ENCODE measurements at regions not wholly inside any gene's neighbourhood (a gene's known extent, or its start where the extent isn't known, plus 50 kb on each side); places are given as distances from the start of the nearest gene placed in this dataset.
"Not testable (repeated sequence)": the region's sequence is repeated elsewhere in the genome, so short reads cannot be mapped to it uniquely, and the experiment has no call there.

GRCh38 chr15:98331676-98332075 lies 316.7 kb upstream of the IGF1R start:
- no peak for DNase-seq

GRCh38 chr15:98333251-98333650 lies 315.1 kb upstream of the IGF1R start:
- no peak for DNase-seq

DNA sequence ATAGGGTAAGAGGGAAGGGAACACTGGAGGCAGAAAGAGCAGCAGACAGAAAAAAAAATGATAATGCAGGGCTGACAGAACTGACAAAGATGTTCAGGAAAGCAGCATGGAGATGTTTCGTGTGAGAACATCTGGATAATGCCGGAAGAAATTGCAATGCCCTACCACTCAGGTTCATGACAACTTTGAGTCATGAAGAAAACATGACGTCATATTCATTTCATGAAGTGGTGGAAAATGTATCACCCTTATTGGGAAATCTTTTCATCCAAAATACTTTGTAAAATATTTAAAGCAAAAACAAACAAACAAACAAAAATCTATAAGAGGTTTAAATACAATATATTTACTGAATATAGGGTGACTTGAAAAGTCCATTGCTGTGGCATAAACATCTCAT lies 305.4 kb upstream of the IGF1R start:
- DNase-seq = no peak

DNA sequence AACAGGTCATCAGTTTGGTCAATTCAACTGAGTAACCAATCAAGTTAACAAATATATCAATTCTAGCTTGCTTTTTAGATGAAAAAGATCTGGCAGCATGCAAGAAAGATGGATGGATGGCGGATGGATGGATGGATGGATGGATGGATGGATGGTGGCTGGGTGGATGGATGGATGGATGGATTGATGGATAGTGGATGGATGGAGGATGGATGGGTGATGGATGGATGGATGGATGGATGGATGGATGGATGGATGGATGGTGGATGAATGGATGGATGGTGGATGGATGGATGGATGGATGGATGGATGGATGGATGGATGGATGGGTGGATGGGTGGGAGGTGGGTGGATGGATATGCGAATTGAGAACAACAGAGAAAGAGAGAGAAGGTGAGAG lies 303.7 kb upstream of the IGF1R start:
- no peak for DNase-seq

- no peak for DNase-seq
These were observed 301.3 kb upstream of the IGF1R start for GRCh38 chr15:98347001-98347400.

- no peak for DNase-seq
These were observed 300.5 kb upstream of the IGF1R start for GRCh38 chr15:98347866-98348265.

DNA sequence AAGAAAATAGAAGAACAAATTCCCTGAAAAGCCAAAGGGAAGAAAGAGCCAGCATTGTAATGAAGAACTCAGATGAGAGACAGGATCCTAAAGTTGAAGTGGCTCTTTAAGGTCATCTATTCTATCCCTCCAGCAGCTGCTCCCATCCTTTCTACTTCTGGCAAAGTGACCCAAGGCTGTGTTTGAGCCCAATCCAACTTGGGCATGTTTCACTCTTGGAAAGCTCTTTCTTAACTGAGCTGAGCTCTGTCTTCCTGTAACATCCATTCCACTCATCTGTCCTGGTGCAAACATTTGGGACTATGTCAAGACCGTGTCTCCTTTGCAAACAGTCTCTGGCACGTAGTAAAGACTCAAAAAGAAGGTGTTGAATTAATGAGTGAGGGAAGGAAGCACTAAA lies 298.1 kb upstream of the IGF1R start:
- DNase-seq = no peak

DNA sequence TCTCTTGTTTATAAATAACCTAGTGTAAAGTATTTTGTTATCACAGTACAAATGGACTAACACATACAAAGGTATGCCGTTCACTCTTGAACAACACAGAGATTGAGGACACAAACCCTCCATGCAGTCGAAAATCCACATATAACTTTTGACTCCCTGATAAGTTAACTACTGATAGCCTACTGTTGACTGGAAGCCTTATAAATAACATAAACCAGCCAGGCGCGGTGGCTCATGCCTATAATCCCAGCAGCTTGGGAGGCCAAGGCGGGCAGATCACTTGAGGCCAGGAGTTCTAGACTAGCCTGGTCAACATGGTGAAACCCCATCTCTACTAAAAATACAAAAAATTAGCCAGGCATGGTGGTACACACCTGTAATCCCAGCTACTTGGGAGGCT lies 290.1 kb upstream of the IGF1R start:
- not testable (repeated sequence) for DNase-seq

DNA sequence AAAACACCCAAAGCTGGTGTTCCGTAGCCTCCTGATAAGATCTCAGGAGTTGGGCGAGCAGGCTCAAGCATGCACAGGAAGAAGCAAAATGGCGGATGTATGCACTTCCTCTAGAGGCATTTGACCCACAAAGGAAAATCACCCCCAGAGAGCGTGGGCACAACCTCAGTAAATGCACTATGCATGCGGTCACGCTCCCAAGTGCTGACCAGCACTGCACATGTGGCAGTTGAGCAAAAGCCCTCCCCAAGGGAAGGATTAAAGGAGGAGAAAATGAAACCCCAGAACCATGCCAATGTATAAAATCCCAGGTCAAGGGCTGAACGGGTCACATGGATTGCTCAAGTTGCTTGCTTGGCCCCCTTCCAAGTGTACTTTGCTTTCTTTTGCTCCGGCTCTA lies 289.4 kb upstream of the IGF1R start:
- no peak for DNase-seq

DNA sequence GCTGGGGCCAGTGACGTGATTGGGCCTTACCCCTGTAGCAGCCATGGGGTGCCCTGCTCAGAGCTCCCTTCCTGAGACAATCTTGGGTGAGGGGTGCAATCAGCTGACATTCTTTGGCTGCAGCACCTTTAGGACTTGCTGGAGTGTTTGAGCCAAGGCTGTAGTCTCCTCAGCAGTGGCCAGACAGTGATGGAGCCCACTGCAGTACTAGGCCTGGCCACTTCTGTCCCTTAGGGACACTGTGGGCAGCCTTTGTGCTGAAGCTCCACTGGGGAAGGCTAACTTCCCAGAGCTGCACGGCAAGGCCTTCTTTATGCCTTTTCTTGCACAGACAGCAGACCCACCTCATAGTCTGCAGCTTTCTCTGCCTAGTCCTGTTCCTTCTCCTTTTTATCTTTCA lies 284.9 kb upstream of the IGF1R start:
- DNase-seq = no peak

DNA sequence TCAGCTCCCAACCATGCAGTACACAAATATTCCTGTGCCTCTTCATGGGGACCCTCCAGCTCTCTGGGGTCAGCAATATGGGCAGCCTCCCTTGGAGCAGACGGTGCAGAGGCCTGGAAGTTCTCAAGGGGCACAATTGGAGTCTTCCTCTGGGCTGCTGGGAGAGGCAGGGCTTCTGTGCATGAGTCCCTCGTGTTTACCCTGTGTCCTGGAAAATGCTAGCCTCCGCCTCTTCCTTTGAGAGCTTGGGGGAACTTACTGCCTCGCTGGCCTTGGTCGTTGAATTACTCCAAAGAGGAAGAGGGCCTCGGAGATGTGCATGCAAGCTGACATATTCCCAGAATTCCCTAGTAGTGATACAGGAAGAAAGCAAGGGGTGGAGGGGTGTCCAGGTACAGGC lies 284.4 kb upstream of the IGF1R start:
- no peak for DNase-seq

GRCh38 chr15:98369081-98369716 lies 279.1 kb upstream of the IGF1R start:
- no peak for DNase-seq

GRCh38 chr15:98375513-98376340 lies 272.6 kb upstream of the IGF1R start:
- DNase-seq = no peak

GRCh38 chr15:98380721-98381120 lies 267.6 kb upstream of the IGF1R start:
- no peak for DNase-seq

GRCh38 chr15:98381446-98381845 lies 266.9 kb upstream of the IGF1R start:
- DNase-seq = no peak

- DNase-seq = no peak
These were observed 266.2 kb upstream of the IGF1R start for GRCh38 chr15:98382139-98382538.

GRCh38 chr15:98383571-98383970 lies 264.8 kb upstream of the IGF1R start:
- no peak for DNase-seq

DNA sequence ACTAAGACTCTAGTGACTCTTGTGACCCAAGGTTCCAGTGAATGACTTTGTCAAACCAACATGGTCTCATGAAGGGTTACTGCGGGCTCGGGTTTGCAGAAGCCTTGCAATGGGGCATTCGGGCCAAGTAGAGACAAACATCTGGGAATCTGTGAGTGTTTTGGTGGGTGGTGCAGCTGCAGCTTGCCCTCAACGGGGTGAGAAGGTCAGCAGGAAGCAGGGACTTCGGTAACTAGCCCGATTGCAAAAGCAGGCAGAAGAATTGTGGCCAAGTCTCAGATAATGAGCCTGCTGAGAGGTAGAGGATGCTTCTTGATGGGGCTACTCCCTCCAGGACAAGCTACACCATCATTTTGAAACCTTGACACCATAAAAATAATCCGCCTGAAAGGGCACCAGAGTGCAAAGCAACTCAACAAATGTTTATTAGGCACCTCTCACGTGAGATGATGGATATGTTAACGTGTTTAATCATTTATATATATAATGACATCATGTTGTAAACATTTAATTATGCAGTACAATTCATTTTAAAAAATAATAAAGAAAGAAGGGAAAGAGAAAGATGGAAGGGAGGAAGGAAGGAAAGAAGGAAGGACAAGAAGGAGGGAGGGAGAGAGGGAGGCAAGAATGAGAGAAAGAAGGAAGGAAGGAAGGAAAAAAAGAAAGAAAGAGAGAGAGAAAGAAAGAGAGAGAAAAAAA lies 263.9 kb upstream of the IGF1R start:
- no peak for DNase-seq

DNA sequence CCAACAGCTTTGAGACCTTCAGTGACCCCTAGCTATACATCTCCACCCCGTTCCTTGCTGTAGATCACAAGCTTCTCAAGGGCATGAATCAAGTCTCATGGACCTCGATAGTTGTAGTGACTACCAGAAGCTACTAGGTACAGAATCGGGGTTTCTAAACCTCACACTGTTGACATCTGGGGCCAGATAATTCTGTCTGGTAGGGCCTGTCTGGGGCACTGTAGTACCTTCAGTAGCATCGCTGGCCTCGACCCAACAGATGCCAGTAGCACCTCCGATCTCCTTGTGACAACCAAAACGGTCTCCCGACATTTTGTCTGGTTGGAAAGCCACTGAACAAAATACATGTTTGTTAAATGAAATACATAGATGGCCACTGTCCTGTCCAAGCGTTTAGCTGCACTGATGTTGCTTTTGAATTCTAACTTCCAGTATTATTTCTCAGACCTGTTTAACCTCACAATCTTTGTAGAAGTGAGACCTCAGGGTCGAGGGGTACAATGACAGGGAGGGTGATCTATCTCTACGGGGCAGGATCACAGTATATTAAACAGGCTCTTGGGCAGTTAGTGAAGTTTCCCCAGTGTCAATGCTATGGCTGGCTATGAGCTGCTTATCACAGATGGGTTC lies 262.5 kb upstream of the IGF1R start:
- no peak for DNase-seq

DNA sequence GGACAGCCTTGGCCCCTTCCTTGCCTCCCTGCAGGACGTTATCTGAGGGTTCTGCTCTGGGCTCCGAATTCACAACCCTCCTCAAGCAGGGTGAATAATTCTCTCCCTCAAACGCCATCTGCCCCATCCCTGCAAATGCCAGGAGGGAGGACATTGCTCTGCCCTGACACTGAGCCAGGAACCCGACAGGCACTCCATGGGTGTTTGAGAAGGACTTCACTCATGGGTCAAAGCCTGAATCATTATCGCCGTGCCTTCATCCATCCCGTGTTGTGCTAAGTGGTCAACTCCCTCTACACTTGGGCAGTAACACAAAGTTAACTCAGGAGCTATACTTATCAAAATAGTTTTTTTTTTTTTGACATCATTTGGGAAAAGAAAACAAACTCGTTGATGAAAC lies 261.8 kb upstream of the IGF1R start:
- no peak for DNase-seq

GRCh38 chr15:98387866-98388265 lies 260.5 kb upstream of the IGF1R start:
- DNase-seq = no peak

DNA sequence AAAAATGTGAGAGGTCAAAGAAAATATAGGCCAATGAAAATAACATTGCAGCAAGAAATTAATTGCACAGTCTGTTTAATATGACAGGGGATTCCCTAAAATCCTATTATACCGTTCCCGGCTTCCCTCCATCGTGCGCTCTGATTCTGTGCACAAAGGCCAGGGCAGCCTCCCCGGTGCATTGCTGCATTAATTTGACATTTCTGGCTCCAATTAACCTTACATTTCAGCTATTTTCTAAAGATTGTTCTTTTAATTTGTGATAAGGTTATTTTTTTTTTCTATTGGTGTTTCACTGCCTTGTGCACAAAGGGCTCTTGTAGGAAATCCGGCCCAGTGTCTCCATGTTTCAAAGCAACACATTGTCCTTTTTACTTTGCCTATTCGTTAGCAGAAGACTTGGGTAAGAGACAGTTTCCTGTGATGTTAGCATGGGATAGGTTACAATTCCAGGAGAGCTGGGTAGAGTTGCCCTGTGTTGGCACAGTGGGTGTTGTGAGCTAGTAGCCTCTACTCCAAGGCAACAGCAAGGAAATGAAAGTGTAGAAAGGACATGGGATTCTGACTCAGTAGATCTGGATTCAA lies 257.3 kb upstream of the IGF1R start:
- no peak for DNase-seq

GRCh38 chr15:98391568-98391967 lies 256.8 kb upstream of the IGF1R start:
- no peak for DNase-seq
